ENCODE measurements at regions not wholly inside any gene's neighbourhood (a gene's known extent, or its start where the extent isn't known, plus 50 kb on each side); places are given as distances from the start of the nearest gene placed in this dataset.

GRCh38 chr4:121584836-121585235 is 111.9 kb downstream of the ANXA5 start (continued):
- TF ChIP-seq, protein P1, sequence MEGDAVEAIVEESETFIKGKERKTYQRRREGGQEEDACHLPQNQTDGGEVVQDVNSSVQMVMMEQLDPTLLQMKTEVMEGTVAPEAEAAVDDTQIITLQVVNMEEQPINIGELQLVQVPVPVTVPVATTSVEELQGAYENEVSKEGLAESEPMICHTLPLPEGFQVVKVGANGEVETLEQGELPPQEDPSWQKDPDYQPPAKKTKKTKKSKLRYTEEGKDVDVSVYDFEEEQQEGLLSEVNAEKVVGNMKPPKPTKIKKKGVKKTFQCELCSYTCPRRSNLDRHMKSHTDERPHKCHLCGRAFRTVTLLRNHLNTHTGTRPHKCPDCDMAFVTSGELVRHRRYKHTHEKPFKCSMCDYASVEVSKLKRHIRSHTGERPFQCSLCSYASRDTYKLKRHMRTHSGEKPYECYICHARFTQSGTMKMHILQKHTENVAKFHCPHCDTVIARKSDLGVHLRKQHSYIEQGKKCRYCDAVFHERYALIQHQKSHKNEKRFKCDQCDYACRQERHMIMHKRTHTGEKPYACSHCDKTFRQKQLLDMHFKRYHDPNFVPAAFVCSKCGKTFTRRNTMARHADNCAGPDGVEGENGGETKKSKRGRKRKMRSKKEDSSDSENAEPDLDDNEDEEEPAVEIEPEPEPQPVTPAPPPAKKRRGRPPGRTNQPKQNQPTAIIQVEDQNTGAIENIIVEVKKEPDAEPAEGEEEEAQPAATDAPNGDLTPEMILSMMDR (conservative IDR thresholded peaks at IDR 0.05; ENCODE audit: low read depth in 2 of 2): no peak
- no peak for TF ChIP-seq STAT1 (IDR thresholded peaks at IDR 0.05; ENCODE audit: unreplicated experiment)
- no peak for TF ChIP-seq EZH2 (IDR thresholded peaks at IDR 0.05; ENCODE audit: low read depth, unreplicated experiment)

DNA sequence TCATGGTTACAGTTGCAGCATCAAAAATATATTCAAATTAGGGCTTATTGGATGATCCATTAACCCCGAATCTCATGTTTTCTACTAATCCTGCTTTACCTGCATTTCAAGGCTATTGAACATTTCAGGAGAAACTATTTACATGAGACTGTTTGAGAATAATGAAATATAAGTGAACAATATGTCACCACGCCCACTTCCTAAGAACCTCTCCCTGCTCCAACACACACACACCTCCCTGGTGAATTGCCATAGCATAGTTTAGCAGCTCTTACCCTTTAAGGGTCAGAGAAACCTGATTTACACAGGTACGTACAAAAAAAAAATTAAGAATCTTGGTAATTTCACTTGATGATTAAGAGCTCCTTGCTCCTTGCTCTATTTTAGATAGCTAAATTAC is 113.4 kb downstream of the ANXA5 start:
- H3K4me2 ChIP-seq: no peak overlapping the region
- Mint-ChIP-seq H3K4me1 (peaks cover 19% of the 10 kb centered on the region), H3K9me3 (no peaks in the 10 kb centered on the region), H3K27me3 (ENCODE audit: insufficient read depth, low read depth, poor library complexity) (no peaks in the 10 kb centered on the region), H3K4me3 (no peak overlapping the region), H3K27ac (no peak overlapping the region), H3K36me3 (ENCODE audit: low read depth) (no peaks in the 10 kb centered on the region)
- no peak for ATAC-seq
- DNase-seq (ENCODE audit: low spot score): no peak
- H3K4me1 ChIP-seq (ENCODE audit: insufficient read depth): peaks cover 14% of the 10 kb centered on the region; the same call in 1 of the 2 replicates
- H2AFZ ChIP-seq: no peak overlapping the region
- no peaks in the 10 kb centered on the region for H3K9me2 ChIP-seq (ENCODE audit: insufficient read depth)
- H4K20me1 ChIP-seq (replicated peaks; ENCODE audit: insufficient read depth): no peaks in the 10 kb centered on the region
- no peaks in the 10 kb centered on the region for H3K79me2 ChIP-seq (replicated peaks; ENCODE audit: insufficient read depth)
- no peaks in the 10 kb centered on the region for H3K27me3 ChIP-seq (ENCODE audit: insufficient read depth)
- H3K36me3 ChIP-seq (ENCODE audit: insufficient read depth): no peaks in the 10 kb centered on the region
- H3K27ac ChIP-seq (ENCODE audit: low read depth): no peak overlapping the region
- H3K4me3 ChIP-seq: no peak overlapping the region
- H3F3A ChIP-seq (replicated peaks; ENCODE audit: low read depth): no peaks in the 10 kb centered on the region
- TF ChIP-seq ZNF114 (CRISPR knock-in tag; IDR thresholded peaks at IDR 0.05): no peak
- no peak for TF ChIP-seq ZNF462 (CRISPR knock-in tag; IDR thresholded peaks at IDR 0.05)
- no peak for TF ChIP-seq EZH2 (IDR thresholded peaks at IDR 0.05; ENCODE audit: low read depth, unreplicated experiment)
- TF ChIP-seq, protein P1 (conservative IDR thresholded peaks at IDR 0.05; ENCODE audit: low read depth in 2 of 2): no peak
- TF ChIP-seq CREB1 (CRISPR knock-in tag; IDR thresholded peaks at IDR 0.05; ENCODE audit: low read depth): no peak
- no peak for TF ChIP-seq ZNF331 (CRISPR knock-in tag; IDR thresholded peaks at IDR 0.05; ENCODE audit: low read depth)
- TF ChIP-seq STAT1 (IDR thresholded peaks at IDR 0.05; ENCODE audit: unreplicated experiment): no peak
- TF ChIP-seq ETS1 (IDR thresholded peaks at IDR 0.05): no peak
- TF ChIP-seq POLR2AphosphoS5 (IDR thresholded peaks at IDR 0.05; ENCODE audit: low read depth): no peak
- TF ChIP-seq, protein P2, sequence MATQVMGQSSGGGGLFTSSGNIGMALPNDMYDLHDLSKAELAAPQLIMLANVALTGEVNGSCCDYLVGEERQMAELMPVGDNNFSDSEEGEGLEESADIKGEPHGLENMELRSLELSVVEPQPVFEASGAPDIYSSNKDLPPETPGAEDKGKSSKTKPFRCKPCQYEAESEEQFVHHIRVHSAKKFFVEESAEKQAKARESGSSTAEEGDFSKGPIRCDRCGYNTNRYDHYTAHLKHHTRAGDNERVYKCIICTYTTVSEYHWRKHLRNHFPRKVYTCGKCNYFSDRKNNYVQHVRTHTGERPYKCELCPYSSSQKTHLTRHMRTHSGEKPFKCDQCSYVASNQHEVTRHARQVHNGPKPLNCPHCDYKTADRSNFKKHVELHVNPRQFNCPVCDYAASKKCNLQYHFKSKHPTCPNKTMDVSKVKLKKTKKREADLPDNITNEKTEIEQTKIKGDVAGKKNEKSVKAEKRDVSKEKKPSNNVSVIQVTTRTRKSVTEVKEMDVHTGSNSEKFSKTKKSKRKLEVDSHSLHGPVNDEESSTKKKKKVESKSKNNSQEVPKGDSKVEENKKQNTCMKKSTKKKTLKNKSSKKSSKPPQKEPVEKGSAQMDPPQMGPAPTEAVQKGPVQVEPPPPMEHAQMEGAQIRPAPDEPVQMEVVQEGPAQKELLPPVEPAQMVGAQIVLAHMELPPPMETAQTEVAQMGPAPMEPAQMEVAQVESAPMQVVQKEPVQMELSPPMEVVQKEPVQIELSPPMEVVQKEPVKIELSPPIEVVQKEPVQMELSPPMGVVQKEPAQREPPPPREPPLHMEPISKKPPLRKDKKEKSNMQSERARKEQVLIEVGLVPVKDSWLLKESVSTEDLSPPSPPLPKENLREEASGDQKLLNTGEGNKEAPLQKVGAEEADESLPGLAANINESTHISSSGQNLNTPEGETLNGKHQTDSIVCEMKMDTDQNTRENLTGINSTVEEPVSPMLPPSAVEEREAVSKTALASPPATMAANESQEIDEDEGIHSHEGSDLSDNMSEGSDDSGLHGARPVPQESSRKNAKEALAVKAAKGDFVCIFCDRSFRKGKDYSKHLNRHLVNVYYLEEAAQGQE (IDR thresholded peaks at IDR 0.05; ENCODE audit: unreplicated experiment): no peak

All from GM23338 (cell line).